Caco-2 (cell line): ENCODE measurements at regions not wholly inside any gene's neighbourhood (a gene's known extent, or its start where the extent isn't known, plus 50 kb on each side); places are given as distances from the start of the nearest gene placed in this dataset.

Experiments
- BruUV-seq: library from RNA; stranded (reverse); fragments of 400-500 nt; replicated peaks from 2 replicates; lab custom pipeline; 2021; lab: Mats Ljungman, UMichigan
- CTCF ChIA-PET: fragments of 300-600 bp; sonication (Branson Sonifier 250); formaldehyde crosslinking; loops from one replicate; lab custom pipeline; 2022; ENCODE audit warnings: antibody characterized with exemption; lab: Charles Lee
- POLR2A ChIA-PET: fragments of 300-600 bp; sonication (Branson Sonifier 250); formaldehyde crosslinking; loops from one replicate; lab custom pipeline; 2022; ENCODE audit warnings: antibody characterized with exemption; lab: Charles Lee
- DNase-seq, 2 experiments: peaks; one replicate each; pipeline versions ENCODE4 v3.0.0 to v3.0.0-alpha.2; 2020 to 2022
- H3K27me3 ChIP-seq: replicated peaks from 2 replicates; pipeline ENCODE4 v1.6.0; 2011; ENCODE audit warnings: low read length; ENCODE audit not compliant: control insufficient read depth, insufficient read depth
- H3K36me3 ChIP-seq: 2 replicates; pipeline ENCODE4 v1.5.1; 2011; ENCODE audit warnings: low read length; ENCODE audit not compliant: control insufficient read depth, insufficient read depth
- H3K4me1 ChIP-seq: fragments of 250-450 bp; sonication (Bioruptor Pico); 2 replicates; pipeline ENCODE4 v1.5.1; 2020; ENCODE audit warnings: mild to moderate bottlenecking
- H3K4me3 ChIP-seq: 2 replicates; pipeline ENCODE4 v1.5.1; 2011; ENCODE audit warnings: low read depth, mild to moderate bottlenecking, control low read depth, low read length
- H3K9me3 ChIP-seq: fragments of 250-450 bp; sonication (Bioruptor Pico); 2 replicates; pipeline ENCODE4 v1.5.1; 2020; ENCODE audit warnings: mild to moderate bottlenecking, moderate library complexity
- H3K27ac Mint-ChIP-seq: one replicate; pipeline ENCODE4 v1.8.0; 2022; ENCODE audit warnings: mixed read lengths; ENCODE audit not compliant: unreplicated experiment
- H3K27me3 Mint-ChIP-seq: one replicate; pipeline ENCODE4 v1.8.0; 2022; ENCODE audit warnings: mixed read lengths; ENCODE audit not compliant: insufficient read depth, unreplicated experiment
- H3K36me3 Mint-ChIP-seq: one replicate; pipeline ENCODE4 v1.8.0; 2022; ENCODE audit warnings: mild to moderate bottlenecking, mixed read lengths; ENCODE audit not compliant: insufficient read depth, unreplicated experiment
- H3K4me1 Mint-ChIP-seq: one replicate; pipeline ENCODE4 v1.8.0; 2022; ENCODE audit warnings: low read depth, mixed read lengths; ENCODE audit not compliant: unreplicated experiment
- H3K4me3 Mint-ChIP-seq: one replicate; pipeline ENCODE4 v1.8.0; 2022; ENCODE audit warnings: mild to moderate bottlenecking, moderate library complexity, mixed read lengths; ENCODE audit not compliant: unreplicated experiment
- H3K9me3 Mint-ChIP-seq: one replicate; pipeline ENCODE4 v1.8.0; 2022; ENCODE audit warnings: mixed read lengths; ENCODE audit not compliant: unreplicated experiment
- CTCF ChIP-seq, 2 experiments: fragments of 200-600 bp in 1 of 2; IDR thresholded peaks; 1 replicate in 1 of 2; 2 replicates in 1 of 2; pipeline versions ENCODE4 v1.5.1 to v1.8.0; 2011 to 2022; ENCODE audit warnings: antibody characterized with exemption in 1 of 2, control low read depth in 1 of 2, inconsistent platforms in 1 of 2, low read depth in 1 of 2, low read length in 1 of 2, mild to moderate bottlenecking in 1 of 2, moderate library complexity in 1 of 2; ENCODE audit not compliant: insufficient read depth in 1 of 2, severe bottlenecking in 1 of 2, unreplicated experiment in 1 of 2
- intact Hi-C: fragments of 100-400 bp; cut with micrococcal nuclease; formaldehyde crosslinking; loops from one replicate; pipeline ENCODE4 v1.10.0; 2022; ENCODE audit not compliant: unreplicated experiment

- Histone ChIP-seq H3K27me3 (no peaks in the 10 kb centered on the region), H3K36me3 (no peaks in the 10 kb centered on the region), H3K4me1 (no peaks in the 10 kb centered on the region), H3K4me3 (no peak overlapping the region), H3K9me3 (no peaks in the 10 kb centered on the region)
- intact Hi-C loops = no loop called here
- Mint-ChIP-seq H3K27me3 (no peaks in the 10 kb centered on the region), H3K4me1 (no peaks in the 10 kb centered on the region), H3K4me3 (no peak overlapping the region), H3K9me3 (no peaks in the 10 kb centered on the region), H3K27ac (no peak overlapping the region), H3K36me3 (no peaks in the 10 kb centered on the region)
- no TSS peak for BruUV-seq
- DNase-seq = no peak
- no peak for TF ChIP-seq CTCF (IDR thresholded peaks at IDR 0.05; ENCODE audit: insufficient read depth in 1 of 2, low read depth in 1 of 2, low read length in 1 of 2, severe bottlenecking in 1 of 2, unreplicated experiment in 1 of 2)
- ChIA-PET CTCF (no interaction called here), POLR2A (no interaction called here)
Measured at GRCh38 chr9:81132318-81132717, 557.0 kb downstream of the TLE1 start.

- no peaks in the 10 kb centered on the region for H3K9me3 Mint-ChIP-seq
- ChIA-PET POLR2A (no interaction called here), CTCF (no interaction called here)
- BruUV-seq = no TSS peak
- H3K4me3 Mint-ChIP-seq = no peak overlapping the region
- no peaks in the 10 kb centered on the region for H3K9me3 ChIP-seq
- TF ChIP-seq CTCF (IDR thresholded peaks at IDR 0.05; ENCODE audit: insufficient read depth in 1 of 2, low read depth in 1 of 2, low read length in 1 of 2, severe bottlenecking in 1 of 2, unreplicated experiment in 1 of 2) = no peak
- H3K27me3 Mint-ChIP-seq = no peaks in the 10 kb centered on the region
- no peaks in the 10 kb centered on the region for H3K4me1 ChIP-seq
- H3K36me3 ChIP-seq = no peaks in the 10 kb centered on the region
- H3K27me3 ChIP-seq = no peaks in the 10 kb centered on the region
- H3K36me3 Mint-ChIP-seq = no peaks in the 10 kb centered on the region
- no peak for DNase-seq
- intact Hi-C loops = no loop called here
- no peaks in the 10 kb centered on the region for H3K4me1 Mint-ChIP-seq
- no peak overlapping the region for H3K27ac Mint-ChIP-seq
- H3K4me3 ChIP-seq = no peak overlapping the region
Measured at GRCh38 chr9:81128701-81129100, 560.6 kb downstream of the TLE1 start.

GRCh38 chr9:81125446-81126092 is 563.8 kb downstream of the TLE1 start:
- H3K4me3 ChIP-seq = no peak overlapping the region
- no peaks in the 10 kb centered on the region for H3K9me3 ChIP-seq
- TF ChIP-seq CTCF (IDR thresholded peaks at IDR 0.05; ENCODE audit: insufficient read depth in 1 of 2, low read depth in 1 of 2, low read length in 1 of 2, severe bottlenecking in 1 of 2, unreplicated experiment in 1 of 2) = no peak
- H3K27me3 Mint-ChIP-seq = no peaks in the 10 kb centered on the region
- intact Hi-C loops = no loop called here
- BruUV-seq = no TSS peak
- no peak overlapping the region for H3K27ac Mint-ChIP-seq
- H3K27me3 ChIP-seq = no peaks in the 10 kb centered on the region
- H3K4me3 Mint-ChIP-seq = no peak overlapping the region
- no peaks in the 10 kb centered on the region for H3K4me1 ChIP-seq
- no peaks in the 10 kb centered on the region for H3K36me3 Mint-ChIP-seq
- DNase-seq = no peak
- H3K36me3 ChIP-seq = no peaks in the 10 kb centered on the region
- CTCF ChIA-PET = no interaction called here
- POLR2A ChIA-PET = no interaction called here
- H3K9me3 Mint-ChIP-seq = no peaks in the 10 kb centered on the region
- H3K4me1 Mint-ChIP-seq = no peaks in the 10 kb centered on the region
